PC-3 (cell line): ENCODE measurements at regions not wholly inside any gene's neighbourhood (a gene's known extent, or its start where the extent isn't known, plus 50 kb on each side); places are given as distances from the start of the nearest gene placed in this dataset.

Source experiments
- CTCF ChIP-seq: fragments of 300-600 bp; sonication (generic); conservative IDR thresholded peaks from 2 replicates; pipeline ENCODE4 v1.5.1; 2017; ENCODE audit warnings: antibody characterized with exemption, low read depth, mild to moderate bottlenecking, low read length
- EZH2 ChIP-seq: fragments of 300-600 bp; sonication (generic); IDR thresholded peaks from one replicate; pipeline ENCODE4 v1.6.1; 2017; ENCODE audit warnings: antibody characterized with exemption, mild to moderate bottlenecking, low read length; ENCODE audit not compliant: unreplicated experiment
- EZH2phosphoT487 ChIP-seq: fragments of 300-600 bp; sonication (generic); IDR thresholded peaks from 2 replicates; pipeline ENCODE4 v1.6.1; 2018; ENCODE audit warnings: mild to moderate bottlenecking, antibody characterized with exemption, low read length, borderline replicate concordance

- TF ChIP-seq CTCF: no peak
- no peak for TF ChIP-seq EZH2
- no peak for TF ChIP-seq EZH2phosphoT487
Measured at GRCh38 chr12:111108726-111109125, 188.3 kb upstream of the MYL2 start.
